ENCODE measurements at regions not wholly inside any gene's neighbourhood (a gene's known extent, or its start where the extent isn't known, plus 50 kb on each side); places are given as distances from the start of the nearest gene placed in this dataset.
"Not testable (repeated sequence)": the region's sequence is repeated elsewhere in the genome, so short reads cannot be mapped to it uniquely, and the experiment has no call there.

DNA sequence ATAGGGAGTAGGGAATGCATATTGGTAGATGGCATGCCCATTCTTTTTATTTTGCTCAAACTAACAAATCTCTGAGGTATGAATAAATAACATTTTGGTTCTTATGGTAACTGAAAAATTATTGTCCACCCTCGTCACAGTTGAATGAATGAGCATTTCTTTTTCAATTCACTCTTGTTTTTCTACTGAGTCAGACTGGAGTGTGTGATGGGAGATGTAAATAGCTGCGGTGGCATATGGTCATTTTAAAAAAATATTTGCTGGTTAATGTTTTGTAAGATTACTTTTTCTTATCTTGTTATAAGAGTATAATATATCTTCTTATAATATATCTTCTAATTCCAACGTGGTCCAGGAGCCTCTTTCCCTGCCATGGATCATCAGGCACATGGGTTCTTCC is 586.5 kb downstream of the SLITRK5 start:
- no peak for DNase-seq

DNA sequence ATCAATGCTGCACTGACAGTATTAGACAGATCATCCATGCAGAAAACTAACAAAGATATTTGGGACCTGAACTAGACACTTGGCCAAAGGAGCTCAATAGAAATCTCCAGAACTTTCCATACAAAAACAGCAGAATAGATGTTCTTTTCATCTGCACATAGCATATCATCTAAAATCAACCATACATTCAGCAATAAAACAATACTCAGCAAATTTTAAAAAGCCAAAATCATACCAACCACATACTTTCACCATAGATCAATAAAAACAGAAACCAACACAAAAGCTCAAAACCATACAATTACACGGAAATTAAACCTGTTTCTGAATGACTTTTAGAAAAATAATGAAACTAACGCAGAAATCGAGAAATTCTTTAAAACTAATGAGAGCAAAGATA is 592.6 kb downstream of the SLITRK5 start:
- no peak for DNase-seq

DNA sequence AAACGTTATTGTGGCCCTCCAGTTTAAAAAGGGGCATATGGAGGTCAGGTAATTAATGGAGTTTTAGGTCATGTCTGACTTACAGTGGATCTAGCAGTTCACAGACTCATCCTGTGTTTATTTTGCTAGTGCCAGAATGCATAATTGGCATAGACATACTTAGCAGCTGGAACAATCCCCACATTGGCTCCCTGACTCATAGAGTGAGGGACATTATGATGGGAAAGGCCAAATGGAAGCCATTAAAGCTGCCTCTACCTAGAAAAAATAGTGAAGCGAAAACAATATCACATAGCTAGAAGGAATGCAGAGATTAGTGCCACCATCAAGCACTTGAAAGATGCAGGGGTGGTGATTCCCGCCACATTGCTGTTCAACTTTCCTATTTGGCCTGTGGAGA is 610.7 kb downstream of the SLITRK5 start:
- DNase-seq: no peak

DNA sequence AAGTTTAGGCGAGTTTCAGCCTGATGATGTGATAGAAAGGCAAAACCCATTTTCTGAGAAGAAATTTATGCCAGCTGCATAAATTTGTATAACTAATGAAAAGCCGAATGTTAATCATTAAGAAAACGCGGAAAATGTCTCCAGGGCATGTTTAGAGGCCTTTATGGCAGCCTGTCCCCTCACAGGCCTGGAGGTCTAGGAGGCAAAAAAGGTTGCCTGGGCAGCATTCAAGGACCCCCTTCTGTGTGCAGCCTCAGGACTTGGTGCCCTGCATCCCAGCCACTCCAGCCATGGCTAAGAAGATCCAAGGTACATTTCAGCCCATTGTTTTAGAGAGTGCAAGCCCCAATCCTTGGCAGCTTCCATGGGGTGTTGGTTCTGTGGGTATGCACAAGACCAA is 614.2 kb downstream of the SLITRK5 start:
- no peak for DNase-seq

DNA sequence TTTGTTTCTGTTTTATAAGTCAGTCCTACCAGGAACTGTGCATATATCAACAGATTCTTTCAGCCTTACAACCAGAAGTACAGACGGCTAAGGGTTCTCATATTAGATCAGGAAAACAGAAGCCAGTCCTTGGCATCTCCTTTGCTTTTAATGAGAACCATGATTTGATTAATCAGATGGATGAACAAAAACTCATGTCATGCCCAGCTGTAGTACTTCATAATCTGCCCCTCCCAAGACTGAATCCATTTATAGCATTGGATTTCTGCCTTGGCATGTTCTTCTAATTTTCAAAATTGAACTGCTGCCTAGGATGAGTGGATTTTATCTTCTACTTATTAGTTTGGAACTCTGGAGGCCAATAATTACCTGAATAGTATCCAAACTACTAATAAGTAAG is 617.2 kb downstream of the SLITRK5 start:
- DNase-seq: no peak

DNA sequence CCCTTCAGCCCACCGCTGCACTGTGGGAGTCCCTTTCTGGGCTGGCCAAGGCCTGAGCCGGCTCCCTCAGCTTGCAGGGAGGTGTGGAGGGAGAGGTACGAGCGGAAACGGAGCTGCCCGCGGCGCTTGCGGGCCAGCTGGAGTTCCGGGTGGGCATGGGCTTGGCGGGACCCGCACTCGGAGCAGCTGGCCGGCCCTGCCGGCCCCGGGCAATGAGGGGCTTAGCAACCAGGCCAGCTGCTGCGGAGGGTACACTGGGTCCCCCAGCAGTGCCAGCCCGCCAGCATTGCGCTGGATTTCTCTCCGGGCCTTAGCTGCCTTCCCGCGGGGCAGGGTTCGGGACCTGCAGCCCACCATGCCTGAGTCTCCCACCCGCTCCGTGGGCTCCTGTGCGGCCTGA is 620.6 kb downstream of the SLITRK5 start:
- DNase-seq: not testable (repeated sequence)

DNA sequence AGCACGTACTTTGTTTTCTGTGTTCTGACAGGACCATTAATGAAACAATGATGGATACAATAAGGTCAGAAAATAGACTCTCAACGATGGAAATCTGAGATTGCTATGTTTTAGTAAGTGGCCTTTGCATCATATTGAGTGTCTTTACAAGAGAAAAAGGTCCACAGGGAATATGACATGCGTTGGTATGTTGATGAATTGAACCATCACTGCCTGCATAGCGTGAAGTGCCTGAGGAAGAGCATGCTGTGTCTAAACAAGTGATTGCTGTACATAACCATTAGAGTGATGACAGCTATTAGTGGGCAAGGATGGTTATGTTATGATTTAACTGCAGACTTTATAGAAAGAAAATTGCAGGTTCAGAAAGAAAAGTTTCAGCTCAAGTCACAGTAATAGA is 623.2 kb downstream of the SLITRK5 start:
- no peak for DNase-seq

DNA sequence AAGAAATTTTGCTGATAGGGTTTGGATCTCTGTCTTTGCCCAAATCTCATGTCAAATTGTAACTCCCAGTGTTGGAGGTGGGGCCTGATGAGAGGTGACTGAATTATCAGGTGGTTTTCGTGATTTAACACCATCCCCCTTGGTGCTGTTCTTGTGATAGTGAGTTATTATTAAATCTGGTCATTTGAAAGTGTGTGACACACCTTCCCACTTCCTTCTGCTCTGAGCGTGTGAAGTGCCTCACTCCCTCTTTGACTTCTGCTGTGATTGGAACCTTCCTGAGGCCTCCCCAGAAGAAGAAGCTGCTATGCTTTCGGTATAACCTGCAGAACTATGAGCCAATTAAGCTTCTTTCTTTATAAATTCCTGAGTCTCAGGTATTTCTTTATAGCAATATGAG is 632.0 kb downstream of the SLITRK5 start:
- DNase-seq: no peak

DNA sequence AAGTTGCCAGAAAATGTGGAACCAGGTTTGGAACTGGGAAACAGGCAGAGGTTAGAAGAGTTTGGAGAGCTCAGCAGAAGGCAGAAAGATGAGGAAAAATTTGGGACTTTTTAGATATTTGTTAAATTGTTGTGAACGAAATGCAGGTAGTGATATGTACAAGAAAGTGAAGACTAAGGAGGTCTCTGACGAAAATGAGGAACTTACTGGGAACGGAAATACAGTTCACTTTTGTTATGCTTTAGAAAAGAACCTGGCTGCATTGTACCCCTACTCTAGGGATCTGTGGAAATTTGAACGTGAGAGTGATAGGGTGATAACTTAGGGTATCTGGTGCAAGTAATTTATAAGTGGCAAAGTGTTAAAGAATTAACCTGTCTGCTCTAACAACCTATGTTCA is 632.4 kb downstream of the SLITRK5 start:
- DNase-seq: no peak

DNA sequence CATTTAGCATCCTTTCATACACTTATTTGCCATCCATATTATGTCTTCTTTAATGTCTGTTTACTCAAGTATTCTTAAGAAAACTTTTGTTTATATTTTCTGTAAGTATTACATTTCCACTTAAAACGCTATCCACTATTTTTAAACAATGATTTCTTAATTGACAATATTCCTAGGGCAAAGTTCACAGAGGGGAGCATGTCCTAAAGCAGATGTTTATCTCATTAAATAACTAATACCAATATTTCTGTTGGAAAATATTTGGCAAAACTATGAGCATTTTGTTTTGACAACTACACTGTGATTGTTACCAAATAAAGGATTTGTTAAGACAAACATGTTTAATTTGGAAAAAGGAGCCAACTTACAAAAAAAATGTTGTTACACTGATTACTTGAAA is 643.3 kb downstream of the SLITRK5 start:
- DNase-seq: no peak

DNA sequence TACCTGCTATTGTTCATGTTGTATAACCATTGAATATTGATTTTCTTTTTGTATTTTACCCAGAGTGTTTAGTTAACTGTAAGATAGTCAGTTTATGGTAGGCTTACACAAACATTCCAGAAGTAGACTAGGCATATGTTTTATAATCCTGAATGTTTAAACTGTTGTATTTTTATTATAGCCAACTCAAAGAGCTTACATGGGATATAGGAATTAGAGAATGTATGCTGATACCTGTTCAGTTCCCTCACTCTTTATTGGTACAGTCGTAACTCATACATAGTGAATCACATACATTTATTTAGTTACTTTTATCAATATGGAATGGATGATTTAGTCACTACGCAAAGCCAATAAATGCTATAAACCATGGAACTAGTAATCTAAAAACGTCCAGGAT is 657.9 kb downstream of the SLITRK5 start:
- no peak for DNase-seq

DNA sequence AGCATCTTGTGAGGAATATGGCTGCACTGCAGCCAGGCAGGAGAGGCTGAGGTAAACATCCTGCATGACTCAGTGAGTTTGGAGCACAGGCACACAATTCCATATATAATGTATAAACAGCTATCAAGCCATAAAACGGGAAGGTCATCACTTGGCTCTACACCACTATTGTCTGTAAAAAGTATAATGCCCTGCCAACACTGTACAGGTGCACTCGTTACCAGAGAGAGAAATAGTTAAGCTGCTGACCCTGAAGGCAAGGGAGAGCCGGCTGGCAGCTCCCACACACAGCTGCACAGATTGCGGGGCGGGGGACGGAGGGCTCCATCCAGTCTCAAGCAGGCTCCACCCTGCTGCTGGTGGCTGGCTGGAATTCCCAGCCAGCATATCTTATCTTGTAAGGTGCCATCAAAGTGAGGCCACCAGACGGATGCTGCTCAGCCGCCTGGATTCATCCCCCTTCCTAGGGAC is 668.1 kb downstream of the SLITRK5 start:
- DNase-seq: no peak

DNA sequence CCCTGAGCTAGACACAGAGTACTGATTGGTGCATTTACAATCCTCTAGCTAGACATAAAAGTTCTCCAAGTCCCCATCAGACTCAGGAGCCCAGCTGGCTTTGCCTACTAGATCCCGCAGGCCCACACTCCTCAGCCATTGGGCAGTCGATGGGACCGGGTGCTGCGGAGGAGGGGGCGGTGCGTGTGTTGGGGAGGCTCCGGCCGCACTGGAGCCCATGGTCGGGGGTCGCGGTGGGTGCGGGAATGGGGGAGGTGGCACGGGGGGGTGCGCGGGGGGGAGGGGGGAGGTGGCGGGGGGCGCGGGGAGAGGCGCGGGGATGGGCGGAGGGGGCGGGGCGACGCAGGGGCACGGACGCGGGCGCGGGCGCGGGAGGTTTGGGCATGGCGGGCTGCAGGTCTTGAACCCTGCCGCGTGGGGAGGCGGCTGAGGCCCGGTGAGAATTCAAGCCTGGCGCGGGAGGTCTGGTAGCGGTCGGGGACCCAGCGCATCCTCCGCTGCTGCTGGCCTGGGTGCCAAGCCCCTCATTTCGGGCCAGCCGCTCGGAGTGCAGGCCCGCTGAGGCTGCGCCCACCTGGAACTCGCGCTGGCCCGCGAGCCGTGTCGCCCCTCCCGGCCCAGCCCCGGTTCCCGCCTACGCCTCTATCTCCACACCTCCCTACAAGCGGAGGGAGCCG is 674.1 kb downstream of the SLITRK5 start:
- DNase-seq: no peak

DNA sequence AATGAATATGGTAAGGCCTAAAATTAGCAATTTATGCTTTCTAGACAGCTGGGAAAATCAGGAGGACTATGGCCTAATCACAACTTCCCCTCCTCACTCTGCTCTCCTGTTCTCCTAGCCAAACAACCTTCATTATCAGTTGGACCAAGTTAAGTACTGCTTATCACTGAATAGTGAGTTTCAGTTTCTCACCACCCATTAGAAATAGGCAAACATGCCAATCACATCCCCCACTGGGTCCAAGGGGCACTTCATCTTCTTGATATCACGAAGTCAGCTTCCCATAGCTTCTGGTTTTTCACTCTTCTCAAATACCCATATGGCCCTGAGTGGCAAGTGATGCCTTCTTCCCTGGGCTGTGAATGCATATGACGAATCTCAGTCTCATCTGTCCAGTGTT is 689.6 kb downstream of the SLITRK5 start:
- DNase-seq: no peak

DNA sequence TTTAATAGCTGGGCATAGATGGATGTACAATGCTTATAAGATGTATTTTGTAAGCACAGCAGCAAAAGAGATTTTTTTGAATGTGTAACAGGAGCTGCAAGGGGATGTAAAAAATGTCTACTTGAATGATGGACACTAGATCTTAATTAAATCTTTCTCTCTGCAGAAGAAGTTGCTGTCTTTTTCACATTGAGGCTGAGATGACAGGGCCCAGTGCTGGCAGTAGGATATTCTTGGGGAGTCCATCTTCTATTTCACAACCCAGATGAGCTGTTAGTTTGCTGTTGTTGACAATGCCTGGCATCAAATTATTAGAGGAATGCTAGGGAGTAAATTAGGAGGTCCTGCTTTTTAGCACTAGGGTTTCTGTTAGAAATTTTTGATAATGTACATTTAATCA is 698.7 kb downstream of the SLITRK5 start:
- DNase-seq: no peak

DNA sequence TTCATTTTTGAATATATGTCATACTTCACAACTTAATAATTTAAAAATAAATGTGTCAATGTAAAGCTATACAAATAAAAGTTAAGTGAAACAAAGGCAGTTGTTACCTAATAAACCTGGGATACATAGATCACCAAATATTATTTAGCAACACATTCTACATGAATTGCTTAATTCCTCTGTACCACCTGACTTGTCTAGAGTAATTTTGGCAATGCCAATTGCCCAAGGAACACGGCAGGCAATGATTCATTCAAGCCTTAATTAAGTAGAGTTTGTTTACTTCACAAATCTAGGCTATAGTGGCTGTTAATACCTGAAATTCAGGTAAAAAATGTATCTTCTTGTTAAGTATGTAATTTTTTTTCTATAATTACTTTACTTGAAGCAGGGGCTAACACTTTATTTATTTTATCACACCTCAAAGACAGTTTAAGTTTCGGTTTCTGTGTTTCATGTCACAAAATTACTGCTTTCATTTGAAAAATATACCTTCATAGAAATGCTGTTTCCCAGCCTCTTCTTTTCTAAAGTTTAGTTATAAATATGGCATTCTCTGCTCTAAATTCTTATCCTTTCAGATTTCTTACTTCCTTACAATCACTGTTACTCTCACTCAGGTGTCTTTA is 705.7 kb downstream of the SLITRK5 start:
- no peak for DNase-seq

DNA sequence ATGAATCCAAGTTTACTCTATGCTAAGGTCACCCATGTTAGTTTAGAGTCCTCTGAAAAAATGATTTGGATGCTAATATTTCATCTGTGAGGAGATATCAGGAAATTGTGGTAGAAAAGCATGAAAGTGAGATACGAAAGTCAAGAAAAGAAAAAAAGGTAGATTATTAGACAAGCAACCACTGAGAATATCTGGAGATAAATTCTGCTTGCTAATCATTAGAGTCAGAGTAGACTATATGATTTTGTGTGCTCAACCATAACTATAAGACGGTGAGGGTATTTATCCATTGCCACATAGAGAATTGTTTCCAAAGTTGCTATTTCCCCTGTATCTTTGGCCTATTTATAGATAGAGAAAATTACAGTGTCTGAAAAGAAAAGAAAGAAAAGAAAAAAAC is 706.7 kb downstream of the SLITRK5 start:
- no peak for DNase-seq

DNA sequence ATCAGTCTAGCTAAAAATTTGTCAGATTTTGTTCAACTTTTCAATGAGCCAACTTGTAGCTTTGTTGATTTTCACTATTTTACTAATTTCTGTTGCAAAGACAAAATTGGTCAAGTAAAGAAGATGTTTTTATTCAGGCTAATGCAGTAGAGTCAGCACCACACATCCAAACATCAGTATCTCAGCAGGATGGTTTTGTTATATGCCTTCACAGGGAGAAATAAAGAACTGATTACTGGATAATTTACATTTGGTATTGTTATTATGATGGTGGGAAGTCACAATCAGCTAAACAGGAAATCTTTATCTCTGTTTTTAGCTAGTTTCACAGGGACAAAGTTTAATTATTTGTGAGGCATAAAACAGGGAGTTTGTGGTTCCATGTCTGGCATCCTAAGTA is 713.4 kb downstream of the SLITRK5 start:
- DNase-seq: no peak

DNA sequence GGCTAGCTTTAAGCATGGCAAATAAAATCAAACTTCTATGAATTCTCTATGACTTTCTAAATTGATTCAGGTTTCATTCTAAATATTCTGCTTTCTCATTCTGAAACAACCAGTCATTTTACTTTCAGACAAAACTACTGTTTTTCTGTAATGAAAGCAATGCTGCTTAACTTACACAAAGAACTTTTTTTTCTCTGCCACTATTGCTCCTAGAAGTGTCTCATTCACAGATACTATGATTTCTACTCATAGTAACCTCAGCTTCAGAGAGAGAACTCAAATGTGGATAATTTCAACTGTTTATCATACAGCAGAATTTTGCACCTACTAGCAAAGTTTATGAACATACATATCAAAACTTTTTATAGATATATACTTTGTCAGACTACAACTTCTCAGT is 724.6 kb downstream of the SLITRK5 start:
- no peak for DNase-seq

DNA sequence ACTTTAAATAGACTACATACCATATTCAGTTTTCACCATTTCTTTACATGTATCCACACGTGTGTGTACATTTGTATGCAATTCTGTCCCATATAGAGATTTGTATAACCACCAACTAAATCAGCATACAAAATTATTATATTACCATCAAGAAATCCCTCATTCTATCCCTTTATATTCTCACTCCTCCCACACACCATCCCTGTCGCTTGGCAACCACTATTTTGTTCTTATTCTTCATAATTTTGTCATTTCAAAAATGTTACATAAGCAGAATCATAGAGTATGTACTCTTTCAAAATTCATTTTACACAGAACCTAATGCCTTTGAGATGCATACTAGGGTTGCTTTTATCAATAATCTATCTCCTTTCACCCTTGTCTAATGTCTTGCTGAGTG is 740.5 kb downstream of the SLITRK5 start:
- DNase-seq: no peak

DNA sequence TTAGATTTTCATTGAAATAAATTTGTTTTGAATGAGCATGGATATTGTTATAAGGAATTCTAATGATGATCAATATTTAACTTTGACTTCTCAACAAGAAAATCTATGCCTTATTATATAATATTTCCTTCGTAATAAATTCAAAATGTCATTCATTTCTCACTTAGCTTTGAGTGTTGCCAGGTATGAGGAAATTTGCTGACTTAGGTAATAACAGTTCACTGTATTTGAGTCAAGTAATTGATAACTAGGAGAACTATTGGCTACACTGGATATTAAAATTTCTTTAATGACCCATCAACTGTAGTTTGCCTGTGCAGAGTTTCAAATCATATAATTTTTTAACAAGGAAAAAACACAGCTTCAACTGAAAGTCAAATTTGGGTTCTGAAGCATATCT is 746.6 kb downstream of the SLITRK5 start:
- DNase-seq: no peak

DNA sequence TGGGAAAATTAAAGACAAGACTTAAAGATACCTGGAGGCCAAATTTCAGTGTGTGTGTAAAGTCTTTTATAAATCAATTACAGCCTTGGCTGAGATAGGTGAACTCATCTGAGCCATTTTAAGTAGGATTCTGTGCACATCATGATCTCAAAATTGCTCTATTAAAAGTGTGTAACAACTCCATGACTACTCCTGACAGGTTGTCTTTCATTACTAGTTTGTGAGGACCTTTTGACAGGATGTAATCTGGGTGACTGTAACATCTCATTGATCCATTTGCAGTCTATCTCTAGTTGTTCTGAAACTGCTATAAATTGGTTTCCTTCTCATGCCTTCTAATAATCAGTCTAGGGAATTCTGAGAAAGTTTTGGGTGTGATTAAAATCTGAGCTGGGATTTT is 753.3 kb downstream of the SLITRK5 start:
- DNase-seq: no peak

DNA sequence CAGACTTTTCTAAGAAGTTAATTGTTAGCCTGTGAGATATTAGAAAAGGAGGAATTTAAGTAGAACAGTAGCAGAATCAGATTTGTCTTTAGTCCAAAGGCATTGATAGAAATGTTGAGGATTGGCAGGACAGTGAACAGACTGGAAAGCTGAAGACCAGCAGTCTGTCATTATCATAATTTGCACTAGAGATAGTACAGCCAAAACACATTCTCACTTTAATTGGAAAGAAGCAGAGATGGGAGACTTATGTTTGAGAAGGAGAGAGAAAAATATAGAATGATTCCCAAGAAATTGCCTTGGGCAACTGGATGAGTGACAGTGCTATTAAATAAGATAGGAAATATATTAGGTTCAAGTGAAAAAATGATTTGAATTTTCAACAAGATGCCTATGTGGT is 755.5 kb downstream of the SLITRK5 start:
- no peak for DNase-seq

DNA sequence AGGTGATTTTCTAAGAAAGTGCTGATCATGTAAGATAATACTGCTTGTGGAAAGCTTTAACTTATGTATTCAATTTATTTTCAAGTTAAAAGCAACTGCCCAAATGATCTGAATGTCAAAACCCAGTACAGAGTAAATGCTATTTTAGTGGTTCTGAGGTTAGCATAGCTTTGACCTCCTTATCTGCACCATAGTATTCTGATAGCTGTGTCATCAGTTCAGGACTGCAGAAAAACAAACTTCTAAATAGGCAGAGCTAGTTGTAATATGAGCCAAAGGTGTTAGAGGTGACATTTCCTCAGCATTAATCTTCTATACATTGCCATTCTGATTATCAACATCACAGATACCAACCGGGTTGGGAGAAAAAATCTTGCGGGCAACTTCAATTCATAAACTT is 758.7 kb downstream of the SLITRK5 start:
- no peak for DNase-seq

DNA sequence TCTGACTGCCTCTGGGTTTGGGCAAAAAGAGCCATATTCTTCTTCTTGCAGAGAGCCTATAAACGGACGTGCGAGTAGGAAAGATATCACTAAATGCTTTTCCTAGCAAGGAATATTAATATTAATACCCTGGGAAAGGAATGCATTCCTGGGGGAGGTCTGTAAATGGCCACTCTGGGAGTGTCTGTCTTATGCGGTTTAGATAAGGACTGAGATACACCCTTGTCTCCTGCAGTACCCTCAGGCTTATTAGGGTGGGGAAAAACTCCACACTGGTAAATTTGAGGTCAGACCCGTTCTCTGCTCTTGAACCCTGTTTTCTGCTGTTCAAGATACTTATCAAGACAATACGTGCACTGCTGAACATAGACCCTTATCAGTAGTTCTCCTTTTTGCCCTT is 763.8 kb downstream of the SLITRK5 start:
- no peak for DNase-seq
